SK-N-SH (cell line): ENCODE measurements at regions not wholly inside any gene's neighbourhood (a gene's known extent, or its start where the extent isn't known, plus 50 kb on each side); places are given as distances from the start of the nearest gene placed in this dataset.

Experiments used
- CTCF ChIA-PET: fragments of 300-600, 350-600 bp; formaldehyde crosslinking; extraction: SDS; loops from one replicate; lab custom pipeline; 2021; lab: Yijun Ruan, JAX
- POLR2A ChIA-PET: fragments of 350-600 bp; sonication (Branson Sonifier 250); formaldehyde crosslinking; extraction: SDS; loops from one replicate; lab custom pipeline; 2020; ENCODE audit warnings: antibody characterized with exemption, inconsistent platforms; lab: Yijun Ruan, JAX
- DNase-seq: peaks from one replicate; pipeline ENCODE4 v3.0.0; 2012
- H2AFZ ChIP-seq: fragments of 200-600 bp; sonication (generic); 2 replicates; pipeline ENCODE4 v1.8.1; 2016; ENCODE audit warnings: antibody characterized with exemption, mild to moderate bottlenecking, low read depth
- H3F3A ChIP-seq: fragments of 200-600 bp; sonication (generic); replicated peaks from 2 replicates; pipeline ENCODE3; 2016; ENCODE audit warnings: antibody characterized with exemption, mild to moderate bottlenecking; ENCODE audit not compliant: insufficient read depth
- H3K27ac ChIP-seq, 2 experiments: fragments of 200-500 bp in 1 of 2; fragments of 200-600 bp in 1 of 2; sonication (Bioruptor generic) in 1 of 2; sonication (generic), shearing (Covaris generic) in 1 of 2; 2 replicates each; pipeline versions ENCODE4 v1.5.1 to v1.6.1; 2014 to 2016; ENCODE audit warnings: low read depth in 2 of 2, inconsistent platforms in 1 of 2, low read length in 1 of 2, mild to moderate bottlenecking in 1 of 2, mixed read lengths in 1 of 2
- H3K27me3 ChIP-seq: fragments of 200-600 bp; sonication (generic), shearing (Covaris generic); 2 replicates; pipeline ENCODE4 v1.6.1; 2016; ENCODE audit warnings: mixed run types; ENCODE audit not compliant: insufficient read depth
- H3K36me3 ChIP-seq, 2 experiments: fragments of 200-500 bp in 1 of 2; fragments of 200-600 bp in 1 of 2; sonication (Bioruptor generic) in 1 of 2; sonication (generic) in 1 of 2; replicated peaks in 1 of 2; 2 replicates each; pipeline versions ENCODE3 to v1.5.1; 2014 to 2016; ENCODE audit warnings: low read length in 1 of 2, mild to moderate bottlenecking in 1 of 2; ENCODE audit not compliant: insufficient read depth in 2 of 2, control insufficient read depth in 1 of 2
- H3K4me1 ChIP-seq, 2 experiments: fragments of 200-500 bp in 1 of 2; fragments of 200-600 bp in 1 of 2; sonication (Bioruptor generic) in 1 of 2; sonication (generic), shearing (Covaris generic) in 1 of 2; 2 replicates each; pipeline versions ENCODE4 v1.5.1 to v1.6.1; 2014 to 2016; ENCODE audit warnings: low read depth in 1 of 2, low read length in 1 of 2, mixed run types in 1 of 2; ENCODE audit not compliant: insufficient read depth in 2 of 2, control insufficient read depth in 1 of 2
- H3K4me2 ChIP-seq: fragments of 200-600 bp; sonication (generic), shearing (Covaris generic); 2 replicates; pipeline ENCODE4 v1.6.1; 2017; ENCODE audit warnings: mixed run types
- H3K4me3 ChIP-seq, 2 experiments: fragments of 200-500 bp in 1 of 2; fragments of 200-600 bp in 1 of 2; sonication (Bioruptor generic) in 1 of 2; sonication (generic), shearing (Covaris generic) in 1 of 2; 2 replicates each; pipeline versions ENCODE4 v1.5.1 to v1.8.1; 2014 to 2016; ENCODE audit warnings: low read depth in 2 of 2, inconsistent platforms in 1 of 2, low read length in 1 of 2, mild to moderate bottlenecking in 1 of 2, mixed read lengths in 1 of 2, moderate library complexity in 1 of 2
- H3K79me2 ChIP-seq: fragments of 200-600 bp; sonication (generic); 2 replicates; pipeline ENCODE4 v1.8.1; 2017; ENCODE audit warnings: mild to moderate bottlenecking; ENCODE audit not compliant: insufficient read depth
- H3K9ac ChIP-seq: fragments of 200-600 bp; sonication (generic); 2 replicates; pipeline ENCODE4 v1.6.1; 2017; ENCODE audit warnings: mixed run types
- H3K9me2 ChIP-seq: fragments of 200-600 bp; sonication (generic); 2 replicates; pipeline ENCODE4 v1.6.1; 2017; ENCODE audit warnings: mixed run types
- H3K9me3 ChIP-seq: fragments of 200-600 bp; sonication (generic); 2 replicates; pipeline ENCODE4 v1.6.1; 2017; ENCODE audit warnings: mixed run types, mild to moderate bottlenecking, moderate library complexity
- H4K20me1 ChIP-seq: fragments of 200-600 bp; sonication (generic); 2 replicates; pipeline ENCODE4 v1.6.1; 2017; ENCODE audit warnings: mild to moderate bottlenecking, mixed run types; ENCODE audit not compliant: insufficient read depth
- CHD2 ChIP-seq: fragments of 150-350 bp; IDR thresholded peaks from 2 replicates; pipeline ENCODE4 v1.6.1; 2018; ENCODE audit warnings: low read length; ENCODE audit not compliant: partially characterized antibody
- EP300 ChIP-seq, 2 experiments: IDR thresholded peaks; 2 replicates each; pipeline versions ENCODE4 v1.4.0 to v1.6.1; 2012; ENCODE audit warnings: borderline replicate concordance in 1 of 2, low read depth in 1 of 2, low read length in 1 of 2
- FOSL2 ChIP-seq: IDR thresholded peaks from 2 replicates; pipeline ENCODE4 v1.4.0; 2012; ENCODE audit warnings: low read depth, mild to moderate bottlenecking, moderate library complexity, borderline replicate concordance
- FOXM1 ChIP-seq: IDR thresholded peaks from 2 replicates; pipeline ENCODE4 v1.4.0; 2012; ENCODE audit warnings: low read depth, mild to moderate bottlenecking
- JUND ChIP-seq: IDR thresholded peaks from 2 replicates; pipeline ENCODE4 v1.4.0; 2012
- MEF2A ChIP-seq: IDR thresholded peaks from 2 replicates; pipeline ENCODE4 v1.4.0; 2012; ENCODE audit warnings: low read depth, borderline replicate concordance
- MXI1 ChIP-seq: IDR thresholded peaks from 2 replicates; pipeline ENCODE4 v1.6.1; 2012; ENCODE audit warnings: mild to moderate bottlenecking, low read depth, low read length, improper control_type of control experiment
- NRF1 ChIP-seq: IDR thresholded peaks from 2 replicates; pipeline ENCODE4 v1.6.1; 2012; ENCODE audit warnings: low read depth, mild to moderate bottlenecking, low read length
- POLR2AphosphoS5 ChIP-seq: IDR thresholded peaks from 2 replicates; pipeline ENCODE4 v1.6.1; 2012; ENCODE audit warnings: low read depth, low read length
- RAD21 ChIP-seq: IDR thresholded peaks from 2 replicates; pipeline ENCODE4 v1.6.1; 2012; ENCODE audit warnings: mild to moderate bottlenecking, low read length
- RXRA ChIP-seq: IDR thresholded peaks from 2 replicates; pipeline ENCODE4 v1.4.0; 2012; ENCODE audit warnings: low read depth, mild to moderate bottlenecking, borderline replicate concordance
- TCF12 ChIP-seq: IDR thresholded peaks from 2 replicates; pipeline ENCODE4 v1.4.0; 2012
- TEAD4 ChIP-seq: IDR thresholded peaks from 2 replicates; pipeline ENCODE4 v1.4.0; 2012; ENCODE audit warnings: mild to moderate bottlenecking, borderline replicate concordance; ENCODE audit not compliant: insufficient read depth
- YY1 ChIP-seq: IDR thresholded peaks from 2 replicates; pipeline ENCODE4 v1.4.0; 2012; ENCODE audit warnings: low read depth, mild to moderate bottlenecking
- WGBS: methylation state at CpG from one replicate; pipeline ENCODE4 v1.1.6; 2017; ENCODE audit warnings: low lambda C conversion rate; 5-methylcytosine and 5-hydroxymethylcytosine counted together
- TF ChIP-seq, protein P1 (sequence below): IDR thresholded peaks from 2 replicates; pipeline ENCODE4 v1.4.0; 2012; ENCODE audit warnings: low read depth
- TF ChIP-seq, protein P2 (sequence below): IDR thresholded peaks from 2 replicates; pipeline ENCODE4 v1.4.0; 2012; ENCODE audit warnings: low read depth, borderline replicate concordance
- TF ChIP-seq, protein P3 (sequence below): IDR thresholded peaks from 2 replicates; pipeline ENCODE4 v1.4.0; 2012; ENCODE audit warnings: low read depth, borderline replicate concordance
- TF ChIP-seq, protein P4 (sequence below): IDR thresholded peaks from 2 replicates; pipeline ENCODE4 v1.6.1; 2012; ENCODE audit warnings: mild to moderate bottlenecking, low read depth, low read length, moderate library complexity
- TF ChIP-seq, protein P5 (sequence below): fragments of 150-350 bp; IDR thresholded peaks from 2 replicates; pipeline ENCODE4 v1.6.1; 2016; ENCODE audit warnings: mild to moderate bottlenecking, low read depth, low read length

DNA sequence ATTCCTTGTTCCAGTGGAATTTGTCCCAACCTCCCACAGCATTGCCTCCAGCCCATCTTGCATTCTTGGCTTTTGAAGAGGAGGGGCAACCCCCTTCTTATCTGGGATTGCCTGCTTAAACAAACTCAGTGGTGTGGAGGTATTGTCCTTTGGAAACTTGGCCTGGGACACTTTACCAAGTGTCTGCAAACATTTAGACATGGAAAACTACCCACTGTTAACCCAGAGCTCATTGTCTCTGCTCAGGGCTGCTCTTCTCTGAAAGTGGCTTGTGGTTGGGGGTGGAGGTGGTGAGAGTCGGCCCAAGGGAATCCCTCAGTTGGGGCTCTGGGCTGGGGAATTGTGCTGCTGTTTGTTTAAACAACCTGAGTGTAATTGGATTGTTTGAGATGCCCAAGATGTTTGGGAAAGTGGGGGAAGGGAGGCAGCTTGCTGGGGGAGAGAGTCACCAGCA lies 178.3 kb upstream of the GATA6 start:
- no peak for DNase-seq

More for the DNA sequence above, 178.3 kb upstream of the GATA6 start:
- Histone ChIP-seq H3K9ac (no peak overlapping the region), H3K9me3 (no peaks in the 10 kb centered on the region), H2AFZ (no peak overlapping the region), H3F3A (no peaks in the 10 kb centered on the region), H3K27ac (no peak overlapping the region), H3K27me3 (peaks cover 33% of the 10 kb centered on the region; the same call in 1 of the 2 replicates), H3K4me2 (no peak overlapping the region), H3K79me2 (no peaks in the 10 kb centered on the region), H3K4me1 (no peaks in the 10 kb centered on the region), H4K20me1 (no peaks in the 10 kb centered on the region), H3K9me2 (no peaks in the 10 kb centered on the region), H3K36me3 (no peaks in the 10 kb centered on the region), H3K4me3 (no peak overlapping the region)
- TF ChIP-seq, protein P1, sequence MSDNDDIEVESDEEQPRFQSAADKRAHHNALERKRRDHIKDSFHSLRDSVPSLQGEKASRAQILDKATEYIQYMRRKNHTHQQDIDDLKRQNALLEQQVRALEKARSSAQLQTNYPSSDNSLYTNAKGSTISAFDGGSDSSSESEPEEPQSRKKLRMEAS = no peak
- TF ChIP-seq RAD21 (no peak), EP300 (IDR thresholded peaks at IDR 0.05; ENCODE audit: borderline replicate concordance in 1 of 2, low read depth in 1 of 2, low read length in 1 of 2) (no peak), JUND (no peak), FOXM1 (no peak), POLR2AphosphoS5 (no peak), TEAD4 (no peak), YY1 (no peak), FOSL2 (no peak), MEF2A (no peak), MXI1 (no peak), RXRA (no peak), TCF12 (no peak), NRF1 (no peak), CHD2 (no peak)
- TF ChIP-seq, protein P2, sequence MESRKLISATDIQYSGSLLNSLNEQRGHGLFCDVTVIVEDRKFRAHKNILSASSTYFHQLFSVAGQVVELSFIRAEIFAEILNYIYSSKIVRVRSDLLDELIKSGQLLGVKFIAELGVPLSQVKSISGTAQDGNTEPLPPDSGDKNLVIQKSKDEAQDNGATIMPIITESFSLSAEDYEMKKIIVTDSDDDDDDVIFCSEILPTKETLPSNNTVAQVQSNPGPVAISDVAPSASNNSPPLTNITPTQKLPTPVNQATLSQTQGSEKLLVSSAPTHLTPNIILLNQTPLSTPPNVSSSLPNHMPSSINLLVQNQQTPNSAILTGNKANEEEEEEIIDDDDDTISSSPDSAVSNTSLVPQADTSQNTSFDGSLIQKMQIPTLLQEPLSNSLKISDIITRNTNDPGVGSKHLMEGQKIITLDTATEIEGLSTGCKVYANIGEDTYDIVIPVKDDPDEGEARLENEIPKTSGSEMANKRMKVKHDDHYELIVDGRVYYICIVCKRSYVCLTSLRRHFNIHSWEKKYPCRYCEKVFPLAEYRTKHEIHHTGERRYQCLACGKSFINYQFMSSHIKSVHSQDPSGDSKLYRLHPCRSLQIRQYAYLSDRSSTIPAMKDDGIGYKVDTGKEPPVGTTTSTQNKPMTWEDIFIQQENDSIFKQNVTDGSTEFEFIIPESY = no peak
- TF ChIP-seq, protein P3, sequence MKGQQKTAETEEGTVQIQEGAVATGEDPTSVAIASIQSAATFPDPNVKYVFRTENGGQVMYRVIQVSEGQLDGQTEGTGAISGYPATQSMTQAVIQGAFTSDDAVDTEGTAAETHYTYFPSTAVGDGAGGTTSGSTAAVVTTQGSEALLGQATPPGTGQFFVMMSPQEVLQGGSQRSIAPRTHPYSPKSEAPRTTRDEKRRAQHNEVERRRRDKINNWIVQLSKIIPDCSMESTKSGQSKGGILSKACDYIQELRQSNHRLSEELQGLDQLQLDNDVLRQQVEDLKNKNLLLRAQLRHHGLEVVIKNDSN = no peak
- TF ChIP-seq, protein P4, sequence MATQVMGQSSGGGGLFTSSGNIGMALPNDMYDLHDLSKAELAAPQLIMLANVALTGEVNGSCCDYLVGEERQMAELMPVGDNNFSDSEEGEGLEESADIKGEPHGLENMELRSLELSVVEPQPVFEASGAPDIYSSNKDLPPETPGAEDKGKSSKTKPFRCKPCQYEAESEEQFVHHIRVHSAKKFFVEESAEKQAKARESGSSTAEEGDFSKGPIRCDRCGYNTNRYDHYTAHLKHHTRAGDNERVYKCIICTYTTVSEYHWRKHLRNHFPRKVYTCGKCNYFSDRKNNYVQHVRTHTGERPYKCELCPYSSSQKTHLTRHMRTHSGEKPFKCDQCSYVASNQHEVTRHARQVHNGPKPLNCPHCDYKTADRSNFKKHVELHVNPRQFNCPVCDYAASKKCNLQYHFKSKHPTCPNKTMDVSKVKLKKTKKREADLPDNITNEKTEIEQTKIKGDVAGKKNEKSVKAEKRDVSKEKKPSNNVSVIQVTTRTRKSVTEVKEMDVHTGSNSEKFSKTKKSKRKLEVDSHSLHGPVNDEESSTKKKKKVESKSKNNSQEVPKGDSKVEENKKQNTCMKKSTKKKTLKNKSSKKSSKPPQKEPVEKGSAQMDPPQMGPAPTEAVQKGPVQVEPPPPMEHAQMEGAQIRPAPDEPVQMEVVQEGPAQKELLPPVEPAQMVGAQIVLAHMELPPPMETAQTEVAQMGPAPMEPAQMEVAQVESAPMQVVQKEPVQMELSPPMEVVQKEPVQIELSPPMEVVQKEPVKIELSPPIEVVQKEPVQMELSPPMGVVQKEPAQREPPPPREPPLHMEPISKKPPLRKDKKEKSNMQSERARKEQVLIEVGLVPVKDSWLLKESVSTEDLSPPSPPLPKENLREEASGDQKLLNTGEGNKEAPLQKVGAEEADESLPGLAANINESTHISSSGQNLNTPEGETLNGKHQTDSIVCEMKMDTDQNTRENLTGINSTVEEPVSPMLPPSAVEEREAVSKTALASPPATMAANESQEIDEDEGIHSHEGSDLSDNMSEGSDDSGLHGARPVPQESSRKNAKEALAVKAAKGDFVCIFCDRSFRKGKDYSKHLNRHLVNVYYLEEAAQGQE = no peak
- TF ChIP-seq, protein P5, sequence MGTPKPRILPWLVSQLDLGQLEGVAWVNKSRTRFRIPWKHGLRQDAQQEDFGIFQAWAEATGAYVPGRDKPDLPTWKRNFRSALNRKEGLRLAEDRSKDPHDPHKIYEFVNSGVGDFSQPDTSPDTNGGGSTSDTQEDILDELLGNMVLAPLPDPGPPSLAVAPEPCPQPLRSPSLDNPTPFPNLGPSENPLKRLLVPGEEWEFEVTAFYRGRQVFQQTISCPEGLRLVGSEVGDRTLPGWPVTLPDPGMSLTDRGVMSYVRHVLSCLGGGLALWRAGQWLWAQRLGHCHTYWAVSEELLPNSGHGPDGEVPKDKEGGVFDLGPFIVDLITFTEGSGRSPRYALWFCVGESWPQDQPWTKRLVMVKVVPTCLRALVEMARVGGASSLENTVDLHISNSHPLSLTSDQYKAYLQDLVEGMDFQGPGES = no peak
- POLR2A ChIA-PET = no interaction called here
- WGBS = 0% methylated on average over 1 of the region's 1 CpG
- CTCF ChIA-PET = no interaction called here
